Adrenal gland (tissue), 9 donors: ENCODE measurements at regions not wholly inside any gene's neighbourhood (a gene's known extent, or its start where the extent isn't known, plus 50 kb on each side); places are given as distances from the start of the nearest gene placed in this dataset.

Experiments used
- DNase-seq, 7 donors: peaks; one replicate each; pipeline ENCODE4 v3.0.0-alpha.2; 2019 to 2020
- H3K27ac ChIP-seq, 5 donors: fragments of 200-600 bp; sonication (generic) in 4 of 5; 1 replicate in 3 of 5; 2 replicates in 2 of 5; pipeline versions ENCODE4 v1.5.1 to v1.8.0; 2016 to 2020; ENCODE audit warnings: mild to moderate bottlenecking in 1 of 5
- H3K27me3 ChIP-seq: fragments of 200-600 bp; 2 replicates; pipeline ENCODE4 v1.8.0; 2021
- H3K36me3 ChIP-seq, 2 donors: fragments of 200-600 bp; replicated peaks in 1 of 2; 1 replicate in 1 of 2; 2 replicates in 1 of 2; pipeline versions ENCODE4 v1.5.1 to v1.8.0; 2018 to 2022
- H3K4me1 ChIP-seq, 2 donors: fragments of 200-600 bp; replicated peaks in 1 of 2; 1 replicate in 1 of 2; 2 replicates in 1 of 2; pipeline versions ENCODE4 v1.5.1 to v1.8.0; 2018 to 2021
- H3K4me3 ChIP-seq, 4 donors: fragments of 200-600 bp; sonication (generic) in 3 of 4; one replicate each; pipeline ENCODE4 v1.5.1; 2016 to 2018
- H3K9me3 ChIP-seq, 3 donors: fragments of 200-600 bp; sonication (generic) in 1 of 3; replicated peaks in 1 of 3; 1 replicate in 2 of 3; 2 replicates in 1 of 3; pipeline versions ENCODE4 v1.5.1 to v1.8.0; 2016 to 2021
- POLR2A ChIP-seq, 2 donors: fragments of 450-650 bp; IDR thresholded peaks; one replicate each; pipeline ENCODE4 v1.6.1; 2017; ENCODE audit warnings: antibody characterized with exemption in 2 of 2, mild to moderate bottlenecking in 2 of 2, moderate library complexity in 1 of 2
- WGBS, 4 donors: extraction: QIAGEN DNeasy Blood & Tissue Kit in 2 of 4; methylation state at CpG; one replicate each; pipeline versions ENCODE4 v1.1.5 to v1.1.7; 2013 to 2017; 5-methylcytosine and 5-hydroxymethylcytosine counted together
- intact Hi-C, 2 donors: fragments of 100-400 bp; cut with DNase I; formaldehyde crosslinking; loops; one replicate each; pipeline versions ENCODE4 v1.14.1 to v1.15.0; 2022 to 2023
- TF ChIP-seq, protein P1 (sequence below), 6 experiments: fragments of 450-650 bp in 4 of 6; fragments of 200-600 bp in 2 of 6; sonication (generic) in 1 of 6; IDR thresholded peaks; 1 replicate in 5 of 6; 2 replicates in 1 of 6; pipeline versions ENCODE4 v1.5.1 to v1.8.0; 2016 to 2021; ENCODE audit warnings: antibody characterized with exemption in 6 of 6, mild to moderate bottlenecking in 2 of 6, moderate library complexity in 1 of 6
- donor health status: healthy with polysubstance abuse.
- donor health status: Bipolar disorder and iron deficiency.
- donor health status: DM: yes; HTN: yes; CAD: no.
- donor health status: DM: no; HTN: no; CAD: no.
- donor health status: DM: no; HTN: no; CAD: no.

DNA sequence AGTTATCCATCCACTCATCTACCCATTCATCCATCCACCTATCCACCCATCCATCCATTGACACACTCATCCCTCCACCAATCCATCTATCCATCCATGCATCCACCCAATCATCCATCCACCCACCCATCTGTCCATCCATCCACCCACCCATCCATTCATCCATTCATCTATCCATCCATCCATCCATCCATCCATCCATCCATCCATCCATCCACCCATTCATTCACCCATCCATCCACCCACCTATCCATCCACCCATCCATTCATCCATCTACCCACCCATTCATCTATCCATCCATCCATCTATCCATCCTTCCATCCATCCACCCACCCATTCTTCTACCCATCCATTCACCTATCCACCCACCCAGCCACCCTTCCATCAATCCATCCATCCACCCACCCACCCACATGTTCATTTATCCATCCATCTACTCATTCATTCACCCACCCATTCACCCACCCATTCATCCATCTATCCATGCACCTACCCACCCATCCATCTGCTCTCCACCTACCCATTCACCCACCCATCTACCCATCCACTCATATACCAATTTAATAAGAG lies 193.8 kb upstream of the ARID2 start:
- H3K36me3 ChIP-seq = no peaks in the 10 kb centered on the region
- TF ChIP-seq POLR2A (IDR thresholded peaks at IDR 0.05) = no peak
- TF ChIP-seq, protein P1, sequence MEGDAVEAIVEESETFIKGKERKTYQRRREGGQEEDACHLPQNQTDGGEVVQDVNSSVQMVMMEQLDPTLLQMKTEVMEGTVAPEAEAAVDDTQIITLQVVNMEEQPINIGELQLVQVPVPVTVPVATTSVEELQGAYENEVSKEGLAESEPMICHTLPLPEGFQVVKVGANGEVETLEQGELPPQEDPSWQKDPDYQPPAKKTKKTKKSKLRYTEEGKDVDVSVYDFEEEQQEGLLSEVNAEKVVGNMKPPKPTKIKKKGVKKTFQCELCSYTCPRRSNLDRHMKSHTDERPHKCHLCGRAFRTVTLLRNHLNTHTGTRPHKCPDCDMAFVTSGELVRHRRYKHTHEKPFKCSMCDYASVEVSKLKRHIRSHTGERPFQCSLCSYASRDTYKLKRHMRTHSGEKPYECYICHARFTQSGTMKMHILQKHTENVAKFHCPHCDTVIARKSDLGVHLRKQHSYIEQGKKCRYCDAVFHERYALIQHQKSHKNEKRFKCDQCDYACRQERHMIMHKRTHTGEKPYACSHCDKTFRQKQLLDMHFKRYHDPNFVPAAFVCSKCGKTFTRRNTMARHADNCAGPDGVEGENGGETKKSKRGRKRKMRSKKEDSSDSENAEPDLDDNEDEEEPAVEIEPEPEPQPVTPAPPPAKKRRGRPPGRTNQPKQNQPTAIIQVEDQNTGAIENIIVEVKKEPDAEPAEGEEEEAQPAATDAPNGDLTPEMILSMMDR (IDR thresholded peaks at IDR 0.05) = no peak
- H3K4me3 ChIP-seq = no peak overlapping the region
- DNase-seq = no peak
- H3K27ac ChIP-seq = no peak overlapping the region
- no peaks in the 10 kb centered on the region for H3K9me3 ChIP-seq
- no peaks in the 10 kb centered on the region for H3K4me1 ChIP-seq
- intact Hi-C loops = no loop called here
- no peaks in the 10 kb centered on the region for H3K27me3 ChIP-seq

DNA sequence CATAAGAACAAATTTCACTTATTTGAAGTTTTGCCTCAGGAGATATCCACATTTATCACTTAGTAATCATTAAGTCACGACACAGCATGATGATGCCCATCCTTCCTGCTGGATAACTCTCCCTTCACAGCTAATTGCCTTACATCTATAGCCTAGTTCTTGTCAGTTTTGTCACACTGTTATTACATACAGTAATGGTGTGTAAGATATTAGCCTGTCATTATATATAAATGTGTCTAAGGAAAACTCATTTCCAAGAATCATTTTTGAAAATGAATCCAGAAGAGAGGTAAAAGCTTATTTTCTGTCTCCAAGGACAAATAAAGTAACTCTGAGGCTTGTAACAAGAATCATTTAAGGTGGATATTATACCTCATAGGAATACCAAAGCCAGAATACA lies 193.2 kb upstream of the ARID2 start:
- no peaks in the 10 kb centered on the region for H3K4me1 ChIP-seq
- TF ChIP-seq, protein P1 (IDR thresholded peaks at IDR 0.05) = no peak
- no peak for TF ChIP-seq POLR2A (IDR thresholded peaks at IDR 0.05)
- no peaks in the 10 kb centered on the region for H3K36me3 ChIP-seq
- DNase-seq = no peak
- H3K27me3 ChIP-seq = no peaks in the 10 kb centered on the region
- H3K9me3 ChIP-seq = no peaks in the 10 kb centered on the region
- H3K27ac ChIP-seq = no peak overlapping the region
- 64 to 74% (median 70%) methylated on average over 1 of the region's 1 CpG for WGBS, 4 donors
- H3K4me3 ChIP-seq = no peak overlapping the region
- intact Hi-C loops = no loop called here

DNA sequence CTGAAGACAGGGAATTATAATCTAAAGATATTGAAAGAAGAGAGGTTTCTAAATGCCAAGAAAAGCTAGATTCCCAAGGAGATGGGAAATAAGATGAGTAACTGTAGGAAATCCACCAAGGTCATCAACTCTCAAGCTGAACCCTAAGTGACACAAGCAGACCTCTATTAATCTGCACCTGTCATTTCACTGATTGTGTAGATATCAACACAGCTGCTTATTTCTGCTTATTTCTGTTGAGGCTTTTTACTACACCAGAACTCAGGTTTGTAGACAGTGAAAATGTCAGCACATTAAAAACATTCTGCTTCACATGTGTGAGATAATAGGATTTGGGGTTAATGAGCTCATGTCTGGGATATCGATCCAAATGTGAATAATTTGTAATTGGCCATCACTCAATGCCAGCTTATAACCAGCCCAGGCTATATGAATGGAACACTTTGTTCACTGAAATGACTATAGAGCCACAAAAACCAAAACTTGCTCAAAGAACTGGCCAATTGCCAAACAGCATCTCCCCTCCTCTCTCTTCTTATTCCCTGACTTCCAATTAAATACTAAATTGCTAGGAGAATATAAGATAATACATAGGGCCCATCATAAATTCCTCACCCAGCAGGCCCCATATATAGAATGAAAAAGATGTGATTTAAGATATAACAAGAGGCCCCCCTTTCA lies 188.7 kb upstream of the ARID2 start:
- H3K4me1 ChIP-seq = no peaks in the 10 kb centered on the region
- intact Hi-C loops = no loop called here
- no peak for DNase-seq
- 25 to 63% (median 54%) methylated on average over 1 of the region's 1 CpG for WGBS, 4 donors
- H3K27ac ChIP-seq = no peak overlapping the region
- no peaks in the 10 kb centered on the region for H3K9me3 ChIP-seq
- no peak for TF ChIP-seq POLR2A (IDR thresholded peaks at IDR 0.05)
- TF ChIP-seq, protein P1 (IDR thresholded peaks at IDR 0.05) = no peak
- no peak overlapping the region for H3K4me3 ChIP-seq
- no peaks in the 10 kb centered on the region for H3K27me3 ChIP-seq
- no peaks in the 10 kb centered on the region for H3K36me3 ChIP-seq

DNA sequence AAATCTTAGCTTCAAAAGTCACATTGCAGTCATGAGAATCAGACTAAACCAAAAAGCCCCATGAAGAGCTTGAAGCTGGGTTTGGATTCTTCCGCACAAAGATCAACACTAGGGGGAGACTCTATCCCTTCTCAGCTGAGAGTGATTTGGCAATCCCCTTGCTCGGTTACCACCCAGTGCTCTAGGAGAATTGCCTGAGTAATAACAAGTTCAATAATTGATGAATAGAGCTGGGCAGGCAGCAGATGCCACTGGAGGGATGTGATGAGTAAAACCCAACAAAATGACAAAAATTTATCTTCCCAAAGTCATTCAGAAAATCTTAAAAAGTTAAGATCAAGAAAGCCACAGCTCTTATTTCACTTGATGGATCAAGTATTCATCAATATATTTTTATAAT lies 185.6 kb upstream of the ARID2 start:
- Histone ChIP-seq H3K36me3 (no peaks in the 10 kb centered on the region), H3K9me3 (no peaks in the 10 kb centered on the region), H3K27ac (no peak overlapping the region), H3K27me3 (no peaks in the 10 kb centered on the region), H3K4me3 (no peak overlapping the region), H3K4me1 (no peaks in the 10 kb centered on the region)
- no peak for TF ChIP-seq POLR2A (IDR thresholded peaks at IDR 0.05)
- TF ChIP-seq, protein P1 (IDR thresholded peaks at IDR 0.05) = peak; percentile 54 to 77 (median 73)
- intact Hi-C loops = no loop called here
- peak; percentile 36 to 66 (median 52) for DNase-seq
- 0 to 1% (median 0%) methylated on average over 2 of the region's 2 CpGs for WGBS, 4 donors
